GM18867 (cell line): ENCODE measurements at regions not wholly inside any gene's neighbourhood (a gene's known extent, or its start where the extent isn't known, plus 50 kb on each side); places are given as distances from the start of the nearest gene placed in this dataset.
"Not testable (repeated sequence)": the region's sequence is repeated elsewhere in the genome, so short reads cannot be mapped to it uniquely, and the experiment has no call there.

Source experiments
- ATAC-seq: cut with Tn5 transposase; IDR thresholded peaks from one replicate; pipeline ENCODE4 v1.9.1; 2021; ENCODE audit warnings: mild to moderate bottlenecking, moderate library complexity; ENCODE audit not compliant: unreplicated experiment

GRCh38 chr9:82431121-82431520 is 442.5 kb downstream of the SPATA31D1 start:
- no peak for ATAC-seq

DNA sequence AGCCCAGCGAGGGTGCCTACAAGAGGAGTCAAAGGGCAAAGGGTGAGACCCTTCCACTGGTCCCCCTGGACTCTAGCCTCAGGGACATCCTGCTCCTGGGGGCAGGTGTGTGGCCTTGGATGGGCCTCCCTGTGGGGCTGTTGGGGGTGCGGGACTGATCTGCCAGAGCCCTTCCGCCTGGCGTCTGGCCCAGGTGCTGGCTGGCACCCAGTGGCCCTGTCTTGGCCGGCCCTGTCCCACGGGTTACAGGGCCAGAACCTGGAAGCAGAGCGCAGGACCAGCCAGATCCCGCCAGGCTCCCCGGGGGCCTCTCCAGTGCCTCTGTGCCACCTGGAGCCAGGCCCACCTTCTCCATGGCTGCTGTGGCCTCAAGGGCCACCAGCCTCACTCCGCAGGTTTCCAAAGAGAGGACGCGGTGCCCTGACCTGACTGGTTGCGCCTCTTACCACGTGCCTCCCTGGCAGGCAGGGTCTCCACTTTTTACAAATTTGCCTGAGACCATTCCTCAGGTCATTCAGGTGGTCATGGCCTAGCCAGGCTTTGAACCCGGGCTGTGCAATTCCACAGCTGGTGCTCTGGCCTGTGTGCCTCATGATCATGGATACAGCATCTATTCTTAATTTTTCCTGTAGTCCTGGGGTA is 444.8 kb downstream of the SPATA31D1 start:
- not testable (repeated sequence) for ATAC-seq

GRCh38 chr9:82436475-82436874 is 447.9 kb downstream of the SPATA31D1 start:
- ATAC-seq = no peak

- ATAC-seq = not testable (repeated sequence)
Measured at GRCh38 chr9:82437183-82437582, 448.6 kb downstream of the SPATA31D1 start.

DNA sequence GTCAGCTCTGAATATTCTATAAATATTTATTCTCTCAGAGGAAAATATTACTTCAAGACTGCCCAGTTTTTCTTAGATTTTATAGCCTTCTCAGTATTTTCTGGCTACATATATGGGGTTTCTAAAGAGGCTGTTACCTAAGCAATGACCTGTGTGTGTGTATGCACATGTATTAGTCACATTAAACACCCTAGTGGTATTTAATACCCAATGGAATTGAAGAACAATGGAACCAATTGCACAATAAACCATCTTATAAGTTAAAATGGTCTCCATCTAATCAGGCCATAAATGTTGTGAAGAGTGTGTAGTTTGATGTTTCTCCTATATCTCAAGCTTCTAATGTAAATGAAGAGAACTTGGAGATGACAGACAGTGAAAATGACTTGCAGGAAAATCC is 450.0 kb downstream of the SPATA31D1 start:
- no peak for ATAC-seq

DNA sequence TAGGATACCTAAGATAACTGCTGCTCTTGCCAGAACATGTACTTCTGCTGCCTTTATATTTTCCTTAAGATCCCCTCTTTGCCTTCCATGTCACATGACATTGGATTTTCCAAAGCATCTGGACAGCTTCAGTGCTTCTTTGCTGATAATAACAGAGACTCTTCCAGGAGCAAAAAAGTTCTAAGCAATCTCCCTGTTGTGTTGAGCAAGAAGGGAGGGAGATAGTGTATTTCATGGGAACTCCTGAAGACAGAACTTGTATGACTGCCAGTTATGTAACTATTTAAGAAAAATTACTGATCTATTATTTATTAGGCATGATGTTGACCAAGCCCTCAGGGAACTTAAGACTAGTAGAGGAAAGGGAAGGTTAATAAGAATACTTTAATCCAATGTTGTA is 454.7 kb downstream of the SPATA31D1 start:
- ATAC-seq = no peak

- ATAC-seq = no peak
Measured at GRCh38 chr9:82445556-82445955, 457.0 kb downstream of the SPATA31D1 start.

DNA sequence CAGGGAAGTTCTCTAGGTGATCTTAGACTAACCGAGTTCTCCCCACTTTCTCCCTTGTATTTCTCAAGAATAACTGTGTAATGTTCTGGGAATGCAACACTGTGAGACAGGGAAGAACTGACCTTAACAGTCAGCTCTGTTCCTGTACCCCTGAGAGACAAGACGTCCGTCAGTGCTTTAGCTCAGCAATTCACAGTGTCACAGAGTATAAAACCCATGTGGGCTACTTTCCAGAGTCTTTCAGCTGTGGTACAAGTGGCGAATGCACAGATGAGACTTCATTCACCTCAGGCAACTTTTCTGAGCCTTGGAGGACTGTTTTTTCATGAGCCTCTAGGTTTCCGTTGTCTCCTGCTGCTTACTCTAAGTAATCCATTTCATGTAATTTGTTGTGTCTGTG is 458.8 kb downstream of the SPATA31D1 start:
- ATAC-seq = no peak

DNA sequence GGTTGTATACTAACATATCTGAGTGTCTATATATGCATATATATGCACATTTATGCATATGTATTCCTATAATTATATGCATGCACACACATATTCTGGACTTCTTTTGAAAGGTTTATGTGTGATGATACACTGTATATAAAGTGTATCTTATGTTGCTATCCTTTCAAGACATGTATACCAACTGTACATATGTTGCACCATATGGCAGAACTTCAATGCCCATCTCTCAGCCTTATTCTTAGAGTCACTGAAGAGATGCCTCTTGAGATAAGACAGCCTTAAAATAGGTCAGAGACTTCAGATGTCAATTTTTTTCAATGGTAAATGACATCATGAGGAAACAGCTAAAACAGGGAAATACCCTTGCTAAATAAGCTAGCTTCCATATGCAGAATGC is 461.4 kb downstream of the SPATA31D1 start:
- ATAC-seq = no peak

GRCh38 chr9:82454509-82455190 is 466.1 kb downstream of the SPATA31D1 start:
- ATAC-seq = no peak

- ATAC-seq = no peak
Measured at GRCh38 chr9:82456642-82457041, 468.1 kb downstream of the SPATA31D1 start.

DNA sequence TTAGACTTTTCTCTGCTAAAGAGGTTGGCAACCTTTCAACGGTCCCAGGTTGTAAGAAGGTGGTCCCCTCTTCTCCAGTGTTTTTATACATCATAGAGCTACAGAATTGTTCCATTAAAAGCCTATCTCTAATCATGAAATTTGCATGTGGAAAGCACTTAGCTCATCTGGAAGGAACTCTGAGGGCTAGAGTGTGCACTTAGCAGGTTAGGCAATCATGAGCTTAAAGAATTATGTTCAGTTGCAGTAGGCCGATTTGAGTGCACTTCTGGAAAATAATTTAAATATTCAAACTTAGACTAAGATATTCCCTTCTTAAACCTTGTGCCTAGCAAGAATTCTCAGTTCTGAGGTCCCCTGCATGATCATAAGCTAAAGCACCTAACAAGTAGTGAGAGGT is 468.7 kb downstream of the SPATA31D1 start:
- no peak for ATAC-seq

DNA sequence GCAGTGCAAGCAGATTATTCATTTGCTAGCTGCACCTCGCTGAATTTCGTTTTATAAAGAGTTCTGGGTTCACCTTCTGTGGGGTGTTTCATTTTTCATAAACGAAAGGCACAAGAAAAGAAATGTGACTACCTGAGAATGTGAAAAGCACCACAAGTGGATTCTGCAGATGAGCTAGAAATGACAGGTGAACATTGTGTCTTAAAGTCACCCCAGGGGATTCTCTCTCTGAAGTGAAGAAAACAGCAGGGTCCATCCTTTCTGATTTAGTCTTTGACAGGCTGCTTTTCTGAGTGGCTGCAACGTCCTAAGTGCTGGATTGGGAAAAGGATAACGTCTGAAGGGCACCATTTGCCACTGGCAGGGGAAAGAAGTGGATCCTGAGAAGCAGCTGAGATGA is 469.3 kb downstream of the SPATA31D1 start:
- ATAC-seq = no peak

GRCh38 chr9:82458296-82458695 is 469.7 kb downstream of the SPATA31D1 start:
- ATAC-seq = no peak

- ATAC-seq = peak; percentile 58
Measured at GRCh38 chr9:82466616-82467260, 478.2 kb downstream of the SPATA31D1 start.

DNA sequence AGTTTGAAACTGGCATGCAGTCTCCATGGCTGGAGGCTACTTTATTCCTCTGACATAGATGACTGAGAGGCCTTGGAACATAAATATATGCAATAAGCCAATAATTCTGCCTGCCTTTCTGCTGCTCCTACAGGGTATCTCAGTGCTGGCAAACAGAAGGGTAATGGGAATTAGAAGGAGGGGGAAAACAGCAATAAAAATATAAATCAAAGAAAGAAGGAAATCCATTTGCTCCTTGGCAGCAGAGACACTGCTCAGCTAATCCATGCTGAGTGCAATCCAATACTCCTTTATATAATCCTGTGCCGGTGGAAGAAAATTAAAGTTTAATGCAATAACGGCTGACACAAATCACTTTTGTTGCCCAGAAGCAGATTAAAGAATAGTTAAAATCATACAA is 478.9 kb downstream of the SPATA31D1 start:
- no peak for ATAC-seq

DNA sequence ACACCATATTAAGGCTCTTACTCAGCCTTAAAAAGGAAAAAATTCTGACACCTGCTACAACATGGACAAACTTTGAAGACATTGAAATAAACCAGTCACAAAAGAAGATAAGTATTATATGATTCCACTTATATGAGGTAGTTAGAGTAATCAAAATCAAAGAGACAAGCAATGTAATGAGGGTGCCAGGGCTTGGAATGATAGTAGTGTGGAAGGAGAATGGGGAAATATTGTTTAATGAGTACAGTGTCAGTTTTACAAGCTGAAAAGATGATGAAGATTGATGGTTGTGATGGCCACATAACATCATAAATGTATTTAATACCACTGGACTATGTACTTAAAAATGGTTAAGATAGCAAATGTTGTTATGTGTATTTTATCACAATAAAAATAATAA is 485.7 kb downstream of the SPATA31D1 start:
- no peak for ATAC-seq

GRCh38 chr9:82475584-82476301 is 487.2 kb downstream of the SPATA31D1 start:
- no peak for ATAC-seq

- no peak for ATAC-seq
Measured at GRCh38 chr9:82480921-82481320, 492.3 kb downstream of the SPATA31D1 start.

GRCh38 chr9:82487935-82488312 is 499.4 kb downstream of the SPATA31D1 start:
- no peak for ATAC-seq

DNA sequence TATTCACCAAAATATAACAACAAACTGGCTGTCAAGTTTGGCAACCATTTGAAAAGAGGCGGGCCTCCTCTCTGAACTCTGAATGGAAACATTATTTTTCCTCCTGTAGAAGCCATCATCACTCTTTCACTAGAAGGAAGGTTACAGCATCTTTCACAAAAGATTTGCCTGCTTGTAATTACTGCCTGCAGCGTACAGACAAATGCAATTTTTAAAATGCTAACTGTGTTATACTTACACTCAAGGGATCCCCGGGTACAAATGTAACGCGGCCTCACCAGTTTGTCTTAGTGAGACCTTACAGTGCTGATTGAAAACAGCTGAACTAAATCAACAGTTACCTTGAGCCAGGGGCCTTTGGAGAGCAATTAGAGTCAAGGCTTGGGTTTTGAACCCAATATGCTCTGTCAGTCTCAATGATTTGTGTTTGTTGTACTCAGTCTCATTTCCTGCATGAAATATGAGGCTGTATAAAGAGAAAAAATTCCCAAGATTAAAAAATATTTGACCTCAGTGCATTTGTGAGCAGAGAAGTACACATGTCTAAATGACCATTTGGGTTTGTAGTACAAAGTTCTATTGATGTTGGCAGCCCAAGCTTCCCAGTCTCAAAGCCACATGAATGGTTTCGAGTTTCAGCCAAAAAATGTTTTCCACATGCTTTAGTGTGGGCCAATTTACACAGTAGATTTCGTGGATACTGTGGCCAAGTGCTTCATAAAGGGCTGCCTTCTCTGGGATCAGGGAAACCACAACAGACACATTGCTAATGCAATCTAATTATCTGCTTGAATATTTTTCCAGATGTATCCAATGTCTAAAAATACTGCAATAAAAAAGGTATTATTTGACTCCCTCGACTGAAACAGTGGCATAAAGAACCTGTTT is 500.0 kb downstream of the SPATA31D1 start:
- ATAC-seq = no peak
